ENCODE measurements at regions not wholly inside any gene's neighbourhood (a gene's known extent, or its start where the extent isn't known, plus 50 kb on each side); places are given as distances from the start of the nearest gene placed in this dataset.
"Not testable (repeated sequence)": the region's sequence is repeated elsewhere in the genome, so short reads cannot be mapped to it uniquely, and the experiment has no call there.

DNA sequence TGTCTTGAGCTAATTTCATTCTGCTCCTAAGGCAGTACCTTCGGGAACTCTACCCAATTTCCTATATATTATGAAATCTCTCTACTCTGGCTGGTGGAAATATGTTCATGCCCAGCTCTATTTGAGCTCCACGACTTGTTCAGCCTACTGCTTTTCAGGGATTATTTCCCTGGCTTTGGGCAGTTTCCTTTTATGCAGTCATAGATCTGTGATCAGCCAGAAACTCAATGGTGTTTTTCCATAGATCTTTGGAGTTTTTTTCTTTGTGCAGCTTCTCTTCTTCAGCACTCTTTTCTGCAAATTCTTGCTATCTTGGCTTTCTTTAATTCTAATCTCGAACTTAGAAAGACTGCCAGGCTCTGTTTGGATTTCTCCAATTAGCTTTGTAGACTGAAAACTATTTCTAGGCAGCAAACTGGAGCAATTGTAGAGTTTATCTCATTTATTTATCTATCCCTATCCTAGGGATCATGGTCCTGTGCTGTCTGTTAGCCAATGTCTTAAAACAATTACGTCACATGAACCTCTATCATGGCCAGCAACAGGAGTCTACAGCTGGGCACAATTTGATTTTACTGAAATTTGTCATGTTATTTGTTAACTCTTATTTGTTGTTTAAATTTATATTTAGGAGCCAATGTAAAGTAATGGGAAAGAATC is 328.4 kb downstream of the BCKDHB start:
- no peak overlapping the region for H3K4me3 ChIP-seq (ENCODE audit: low read depth, low read length)
- no peak overlapping the region for H3K27ac ChIP-seq (ENCODE audit: low read depth, low read length)
- no peaks in the 10 kb centered on the region for H3K27me3 ChIP-seq (ENCODE audit: control insufficient read depth, insufficient read depth, low read length)
- peaks cover 11% of the 10 kb centered on the region for H3K4me1 ChIP-seq (ENCODE audit: control insufficient read depth, insufficient read depth, low read length)
- H3K36me3 ChIP-seq (ENCODE audit: control insufficient read depth, insufficient read depth, low read length) = no peaks in the 10 kb centered on the region
- no peaks in the 10 kb centered on the region for H3K9me3 ChIP-seq (ENCODE audit: control insufficient read depth, insufficient read depth, low read depth, low read length)
- no peak overlapping the region for H3K9ac ChIP-seq (ENCODE audit: low read length)

DNA sequence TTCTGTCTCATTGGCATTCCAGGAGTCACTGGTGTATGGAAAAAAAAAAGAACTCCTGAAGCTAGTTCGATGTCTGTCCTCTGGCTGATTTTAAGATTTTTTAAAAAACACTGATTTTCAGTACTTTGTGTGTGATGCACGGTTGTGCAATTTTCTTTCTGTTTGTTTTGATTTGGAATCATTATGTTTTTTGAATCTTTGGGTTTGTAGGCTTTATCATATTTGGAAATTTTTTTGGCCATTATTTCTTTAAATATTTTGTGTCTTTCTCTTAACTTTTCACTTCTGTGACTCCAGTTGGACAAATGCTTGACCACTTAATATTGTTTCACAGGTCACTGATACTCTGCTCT is 327.2 kb downstream of the BCKDHB start:
- H3K9me3 ChIP-seq (ENCODE audit: control insufficient read depth, insufficient read depth, low read depth, low read length) = no peaks in the 10 kb centered on the region
- H3K27me3 ChIP-seq (ENCODE audit: control insufficient read depth, insufficient read depth, low read length) = no peaks in the 10 kb centered on the region
- H3K9ac ChIP-seq (ENCODE audit: low read length) = no peak overlapping the region
- H3K4me1 ChIP-seq (ENCODE audit: control insufficient read depth, insufficient read depth, low read length) = peaks cover 6% of the 10 kb centered on the region
- no peak overlapping the region for H3K27ac ChIP-seq (ENCODE audit: low read depth, low read length)
- no peak overlapping the region for H3K4me3 ChIP-seq (ENCODE audit: low read depth, low read length)
- H3K36me3 ChIP-seq (ENCODE audit: control insufficient read depth, insufficient read depth, low read length) = no peaks in the 10 kb centered on the region

DNA sequence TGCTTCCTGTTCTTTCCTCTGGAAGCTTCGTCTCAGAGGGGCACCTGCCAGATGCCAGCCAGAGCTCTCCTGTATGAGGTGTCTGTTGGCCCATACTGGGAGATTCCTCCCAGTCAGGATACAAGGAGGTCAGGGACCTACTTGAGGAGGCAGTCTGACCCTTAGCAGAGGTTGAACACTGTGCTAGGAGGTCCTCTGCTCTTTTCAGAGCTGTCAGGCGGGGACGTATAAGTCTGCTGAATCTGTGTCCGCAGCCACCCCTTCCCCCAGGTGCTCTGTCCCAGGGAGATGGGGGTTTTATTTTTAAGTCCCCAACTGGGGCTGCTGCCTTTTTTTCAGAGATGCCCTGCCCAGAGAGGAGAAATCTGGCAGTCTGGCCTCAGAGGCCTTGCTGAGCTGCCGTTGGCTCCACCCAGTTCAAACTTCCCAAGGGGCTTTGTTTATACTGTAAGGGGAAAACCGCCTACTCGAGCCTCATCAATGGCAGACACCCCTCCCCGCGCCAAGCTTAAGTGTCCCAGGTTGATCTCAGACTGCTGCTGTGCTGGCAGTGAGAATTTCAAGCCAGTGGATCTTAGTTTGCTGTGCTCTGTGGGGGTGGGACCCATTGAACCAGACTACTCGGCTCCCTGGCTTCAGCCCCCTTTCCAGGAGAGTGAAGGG is 326.7 kb downstream of the BCKDHB start:
- H3K27ac ChIP-seq (ENCODE audit: low read depth, low read length) = no peak overlapping the region
- no peak overlapping the region for H3K4me3 ChIP-seq (ENCODE audit: low read depth, low read length)
- no peaks in the 10 kb centered on the region for H3K9me3 ChIP-seq (ENCODE audit: control insufficient read depth, insufficient read depth, low read depth, low read length)
- H3K36me3 ChIP-seq (ENCODE audit: control insufficient read depth, insufficient read depth, low read length) = no peaks in the 10 kb centered on the region
- no peak overlapping the region for H3K9ac ChIP-seq (ENCODE audit: low read length)
- H3K4me1 ChIP-seq (ENCODE audit: control insufficient read depth, insufficient read depth, low read length) = peaks cover 4% of the 10 kb centered on the region; the same call in 1 of the 2 replicates
- H3K27me3 ChIP-seq (ENCODE audit: control insufficient read depth, insufficient read depth, low read length) = no peaks in the 10 kb centered on the region

DNA sequence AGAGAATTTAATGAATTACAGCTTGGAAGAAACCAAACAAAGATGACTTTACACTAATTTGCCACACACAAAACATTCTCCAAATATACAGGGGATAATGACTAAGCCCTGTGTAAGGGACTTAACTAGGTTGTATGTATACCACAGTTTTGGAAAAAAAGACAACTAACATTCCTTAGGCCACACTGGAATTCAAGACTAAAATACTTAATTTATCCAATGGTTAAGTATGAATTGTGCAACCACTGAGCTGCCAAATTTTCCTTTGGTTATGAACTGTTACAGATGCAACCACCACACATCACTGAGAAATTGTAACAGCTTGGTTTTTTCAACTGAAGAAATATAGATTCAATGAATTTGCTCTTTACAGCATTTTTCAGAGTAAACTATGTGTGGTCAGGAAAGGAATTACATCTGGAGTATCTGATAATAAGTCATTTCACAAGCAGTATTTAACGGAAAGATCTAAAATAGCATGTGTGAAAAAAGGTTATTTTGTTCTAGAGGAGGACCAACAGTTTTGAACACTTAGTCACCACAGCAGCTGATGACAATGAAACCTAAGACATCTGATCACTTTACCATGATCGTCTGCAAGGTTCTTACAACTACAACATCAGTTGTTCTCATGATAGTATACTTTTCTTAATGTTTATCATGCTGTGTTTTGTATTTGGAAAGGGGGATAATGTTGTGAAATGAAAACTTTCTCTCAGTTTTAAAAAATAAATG is 318.8 kb downstream of the BCKDHB start:
- H3K9me3 ChIP-seq (ENCODE audit: control insufficient read depth, insufficient read depth, low read depth, low read length) = peaks cover 33% of the 10 kb centered on the region
- no peaks in the 10 kb centered on the region for H3K4me1 ChIP-seq (ENCODE audit: control insufficient read depth, insufficient read depth, low read length)
- H3K9ac ChIP-seq (ENCODE audit: low read length) = no peak overlapping the region
- H3K36me3 ChIP-seq (ENCODE audit: control insufficient read depth, insufficient read depth, low read length) = no peaks in the 10 kb centered on the region
- no peaks in the 10 kb centered on the region for H3K27me3 ChIP-seq (ENCODE audit: control insufficient read depth, insufficient read depth, low read length)
- no peak overlapping the region for H3K4me3 ChIP-seq (ENCODE audit: low read depth, low read length)
- no peak overlapping the region for H3K27ac ChIP-seq (ENCODE audit: low read depth, low read length)

DNA sequence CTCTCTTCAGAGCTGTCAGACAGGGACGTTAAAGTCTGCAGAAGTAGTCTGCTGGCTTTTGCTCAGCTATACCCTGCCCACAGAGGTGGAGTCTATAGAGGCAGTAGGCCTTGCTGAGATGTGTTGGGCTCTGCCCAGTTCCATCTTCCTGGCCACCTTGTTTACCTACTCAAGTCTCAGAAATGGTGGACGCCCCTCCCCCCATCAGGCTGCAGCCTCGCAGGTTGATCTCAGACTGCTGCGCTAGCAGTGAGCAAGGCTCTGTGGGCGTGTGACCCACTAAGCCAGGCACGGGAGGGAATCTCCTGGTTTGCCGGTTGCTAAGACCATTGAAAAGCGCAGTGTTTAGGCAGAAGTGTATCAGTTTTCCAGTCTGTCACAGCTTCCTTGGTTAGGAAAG is 305.0 kb downstream of the BCKDHB start:
- Histone ChIP-seq H3K9ac (ENCODE audit: low read length) (no peak overlapping the region), H3K9me3 (ENCODE audit: control insufficient read depth, insufficient read depth, low read depth, low read length) (peaks cover 7% of the 10 kb centered on the region; the same call in 1 of the 2 replicates), H3K4me3 (ENCODE audit: low read depth, low read length) (no peak overlapping the region), H3K27ac (ENCODE audit: low read depth, low read length) (no peak overlapping the region), H3K4me1 (ENCODE audit: control insufficient read depth, insufficient read depth, low read length) (no peaks in the 10 kb centered on the region), H3K36me3 (ENCODE audit: control insufficient read depth, insufficient read depth, low read length) (no peaks in the 10 kb centered on the region), H3K27me3 (ENCODE audit: control insufficient read depth, insufficient read depth, low read length) (no peaks in the 10 kb centered on the region)

DNA sequence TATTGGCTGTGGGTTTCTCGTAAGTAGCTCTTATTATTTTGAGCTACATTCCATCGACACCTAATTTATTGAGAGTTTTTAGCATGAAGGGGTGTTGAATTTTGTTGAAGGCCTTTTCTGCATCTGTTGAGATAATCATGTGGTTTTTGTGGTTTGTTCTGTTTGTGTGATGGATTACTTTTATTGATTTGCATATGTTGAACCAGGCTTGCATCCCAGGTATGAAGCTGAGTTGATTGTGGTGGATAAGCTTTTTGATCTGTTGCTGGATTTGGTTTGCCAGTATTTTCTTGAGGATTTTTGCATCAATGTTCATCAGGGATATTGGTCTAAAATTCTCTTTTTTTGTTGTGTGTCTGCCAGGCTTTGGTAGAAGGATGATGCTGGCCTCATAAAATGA is 301.5 kb downstream of the BCKDHB start:
- H3K9me3 ChIP-seq (ENCODE audit: control insufficient read depth, insufficient read depth, low read depth, low read length); H3K36me3 ChIP-seq (ENCODE audit: control insufficient read depth, insufficient read depth, low read length); H3K4me3 ChIP-seq (ENCODE audit: low read depth, low read length); H3K9ac ChIP-seq (ENCODE audit: low read length); H3K27me3 ChIP-seq (ENCODE audit: control insufficient read depth, insufficient read depth, low read length); H3K4me1 ChIP-seq (ENCODE audit: control insufficient read depth, insufficient read depth, low read length); H3K27ac ChIP-seq (ENCODE audit: low read depth, low read length): not testable (repeated sequence)

DNA sequence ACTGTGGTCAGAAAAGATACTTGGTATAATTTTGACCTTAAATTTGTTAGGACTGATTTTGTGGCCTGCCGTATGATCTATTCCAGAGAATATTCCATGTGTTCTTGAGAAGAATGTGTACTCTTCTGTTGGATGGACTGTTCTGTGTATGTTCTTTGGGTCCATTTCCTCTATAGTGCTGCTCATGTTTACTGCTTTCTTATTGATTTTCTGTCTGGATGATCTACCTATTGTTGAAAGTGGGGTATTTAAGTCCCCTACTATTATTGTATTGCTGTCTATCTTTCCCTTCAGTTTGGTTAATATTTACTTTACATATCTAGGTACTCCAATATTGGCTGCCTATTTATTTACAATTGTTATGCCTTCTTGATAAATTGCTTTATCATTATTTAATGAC is 298.4 kb downstream of the BCKDHB start:
- Histone ChIP-seq H3K4me3 (ENCODE audit: low read depth, low read length) (no peak overlapping the region), H3K9ac (ENCODE audit: low read length) (no peak overlapping the region), H3K4me1 (ENCODE audit: control insufficient read depth, insufficient read depth, low read length) (no peaks in the 10 kb centered on the region), H3K9me3 (ENCODE audit: control insufficient read depth, insufficient read depth, low read depth, low read length) (peaks cover 2% of the 10 kb centered on the region; the same call in 1 of the 2 replicates), H3K27me3 (ENCODE audit: control insufficient read depth, insufficient read depth, low read length) (no peaks in the 10 kb centered on the region), H3K27ac (ENCODE audit: low read depth, low read length) (no peak overlapping the region), H3K36me3 (ENCODE audit: control insufficient read depth, insufficient read depth, low read length) (no peaks in the 10 kb centered on the region)

DNA sequence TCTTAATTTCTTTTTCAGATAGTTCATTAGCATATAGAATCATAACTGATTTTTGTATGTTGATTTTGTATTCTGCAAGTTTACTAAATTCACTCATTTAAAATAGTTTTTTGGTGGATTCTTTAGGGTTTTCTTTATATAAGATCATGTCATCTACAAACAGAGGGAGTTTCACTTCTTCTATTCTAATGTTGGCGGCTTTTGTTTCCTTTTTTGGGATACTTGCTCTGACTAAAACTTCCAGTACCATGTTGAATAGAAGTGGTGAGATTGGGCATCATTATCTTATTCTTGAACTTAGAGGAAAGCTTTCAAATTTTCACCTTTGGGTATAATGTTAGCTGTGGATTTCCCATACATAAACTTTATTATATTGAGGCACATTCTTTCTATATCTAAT is 296.9 kb downstream of the BCKDHB start:
- Histone ChIP-seq H3K4me3 (ENCODE audit: low read depth, low read length) (no peak overlapping the region), H3K9ac (ENCODE audit: low read length) (no peak overlapping the region), H3K9me3 (ENCODE audit: control insufficient read depth, insufficient read depth, low read depth, low read length) (peaks cover 2% of the 10 kb centered on the region; the same call in 1 of the 2 replicates), H3K36me3 (ENCODE audit: control insufficient read depth, insufficient read depth, low read length) (no peaks in the 10 kb centered on the region), H3K27ac (ENCODE audit: low read depth, low read length) (no peak overlapping the region), H3K4me1 (ENCODE audit: control insufficient read depth, insufficient read depth, low read length) (no peaks in the 10 kb centered on the region), H3K27me3 (ENCODE audit: control insufficient read depth, insufficient read depth, low read length) (no peaks in the 10 kb centered on the region)

DNA sequence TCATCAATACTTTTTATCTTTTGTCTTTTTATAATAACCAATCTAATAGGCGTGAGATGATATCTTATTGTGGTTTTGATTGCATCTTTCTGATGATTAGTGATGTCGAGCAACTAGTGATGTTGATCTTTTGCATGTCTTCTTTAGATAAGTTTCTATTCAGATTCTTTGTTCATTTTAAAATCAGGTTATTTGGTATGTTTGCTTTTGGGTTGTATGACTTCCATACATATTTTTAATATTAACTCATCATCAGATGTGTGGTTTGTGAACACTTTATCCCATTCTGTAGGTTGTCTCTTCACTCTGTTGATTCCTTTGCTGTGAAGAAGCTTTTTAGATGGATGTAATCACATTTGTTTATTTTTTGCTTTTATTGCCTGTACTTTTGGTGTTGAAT is 295.8 kb downstream of the BCKDHB start:
- Histone ChIP-seq H3K27me3 (ENCODE audit: control insufficient read depth, insufficient read depth, low read length) (no peaks in the 10 kb centered on the region), H3K36me3 (ENCODE audit: control insufficient read depth, insufficient read depth, low read length) (no peaks in the 10 kb centered on the region), H3K27ac (ENCODE audit: low read depth, low read length) (no peak overlapping the region), H3K9ac (ENCODE audit: low read length) (no peak overlapping the region), H3K9me3 (ENCODE audit: control insufficient read depth, insufficient read depth, low read depth, low read length) (peaks cover 2% of the 10 kb centered on the region; the same call in 1 of the 2 replicates), H3K4me3 (ENCODE audit: low read depth, low read length) (no peak overlapping the region), H3K4me1 (ENCODE audit: control insufficient read depth, insufficient read depth, low read length) (no peaks in the 10 kb centered on the region)

Measured in HUES6 (cell line).